CD4-positive, alpha-beta T cell treated with Interferon gamma for 1 hour (primary cell): ENCODE measurements at regions not wholly inside any gene's neighbourhood (a gene's known extent, or its start where the extent isn't known, plus 50 kb on each side); places are given as distances from the start of the nearest gene placed in this dataset.
A peak's percentile ranks its signal among the peaks of the same experiment; 100 is the strongest.

ENCODE experiments used
- DNase-seq: peaks from one replicate; pipeline ENCODE4 v3.0.0-alpha.2; 2020

GRCh38 chr7:142385491-142386340 lies 127.9 kb upstream of the PRSS58 start:
- DNase-seq: peak; percentile 48

- no peak for DNase-seq
These were observed 126.7 kb upstream of the PRSS58 start for GRCh38 chr7:142384493-142384922.

GRCh38 chr7:142383841-142384492 lies 126.1 kb upstream of the PRSS58 start:
- DNase-seq: no peak

GRCh38 chr7:142381727-142382390 lies 124.0 kb upstream of the PRSS58 start:
- DNase-seq: no peak

GRCh38 chr7:142380069-142380468 lies 122.2 kb upstream of the PRSS58 start:
- no peak for DNase-seq

- DNase-seq: no peak
These were observed 121.5 kb upstream of the PRSS58 start for GRCh38 chr7:142379201-142379885.

GRCh38 chr7:142377567-142377966 lies 119.7 kb upstream of the PRSS58 start:
- no peak for DNase-seq

GRCh38 chr7:142376356-142376997 lies 118.6 kb upstream of the PRSS58 start:
- no peak for DNase-seq

GRCh38 chr7:142375710-142376313 lies 118.0 kb upstream of the PRSS58 start:
- no peak for DNase-seq

GRCh38 chr7:142372727-142373126 lies 114.9 kb upstream of the PRSS58 start:
- DNase-seq: no peak

GRCh38 chr7:142371586-142372377 lies 113.9 kb upstream of the PRSS58 start:
- DNase-seq: no peak

GRCh38 chr7:142365410-142365842 lies 107.6 kb upstream of the PRSS58 start:
- DNase-seq: no peak

- no peak for DNase-seq
These were observed 106.7 kb upstream of the PRSS58 start for GRCh38 chr7:142364551-142364950.

GRCh38 chr7:142362349-142362748 lies 104.5 kb upstream of the PRSS58 start:
- no peak for DNase-seq

- DNase-seq: no peak
These were observed 101.9 kb upstream of the PRSS58 start for GRCh38 chr7:142359694-142360279.

GRCh38 chr7:142357953-142358520 lies 100.2 kb upstream of the PRSS58 start:
- DNase-seq: no peak

- no peak for DNase-seq
These were observed 98.3 kb upstream of the PRSS58 start for GRCh38 chr7:142356166-142356565.

- no peak for DNase-seq
These were observed 97.5 kb upstream of the PRSS58 start for GRCh38 chr7:142355328-142355727.

- no peak for DNase-seq
These were observed 95.5 kb upstream of the PRSS58 start for GRCh38 chr7:142353147-142354060.
